HG03060 (cell line): ENCODE measurements at regions not wholly inside any gene's neighbourhood (a gene's known extent, or its start where the extent isn't known, plus 50 kb on each side); places are given as distances from the start of the nearest gene placed in this dataset.
"Not testable (repeated sequence)": the region's sequence is repeated elsewhere in the genome, so short reads cannot be mapped to it uniquely, and the experiment has no call there.

Experiments
- ATAC-seq: cut with Tn5 transposase; IDR thresholded peaks from one replicate; pipeline ENCODE4 v1.9.1; 2021; ENCODE audit warnings: low read depth, moderate number of reproducible peaks; ENCODE audit not compliant: unreplicated experiment

- no peak for ATAC-seq
These were observed 2407.1 kb downstream of the ARAP2 start for GRCh38 chr4:33837043-33837838.

DNA sequence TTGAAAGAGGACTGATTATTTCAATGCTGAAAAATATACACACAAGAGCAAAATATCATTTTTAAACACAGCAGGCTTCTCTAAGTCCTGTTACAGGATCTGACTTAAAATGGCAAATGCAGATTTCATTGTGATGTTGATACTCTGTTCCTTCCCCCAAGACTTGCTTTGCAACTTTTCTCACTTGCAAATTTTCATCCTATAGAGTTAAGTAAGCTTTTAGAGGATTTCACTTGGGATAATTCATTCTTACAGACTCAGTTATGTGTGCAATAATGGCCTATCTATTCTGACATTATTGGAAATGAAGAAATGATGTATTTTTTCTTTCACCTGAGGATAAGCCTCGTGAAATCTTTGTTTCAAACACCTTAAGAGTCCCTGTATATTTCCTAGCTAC, 2403.2 kb downstream of the ARAP2 start:
- ATAC-seq = no peak

GRCh38 chr4:33850371-33850902, 2393.9 kb downstream of the ARAP2 start:
- ATAC-seq = no peak

DNA sequence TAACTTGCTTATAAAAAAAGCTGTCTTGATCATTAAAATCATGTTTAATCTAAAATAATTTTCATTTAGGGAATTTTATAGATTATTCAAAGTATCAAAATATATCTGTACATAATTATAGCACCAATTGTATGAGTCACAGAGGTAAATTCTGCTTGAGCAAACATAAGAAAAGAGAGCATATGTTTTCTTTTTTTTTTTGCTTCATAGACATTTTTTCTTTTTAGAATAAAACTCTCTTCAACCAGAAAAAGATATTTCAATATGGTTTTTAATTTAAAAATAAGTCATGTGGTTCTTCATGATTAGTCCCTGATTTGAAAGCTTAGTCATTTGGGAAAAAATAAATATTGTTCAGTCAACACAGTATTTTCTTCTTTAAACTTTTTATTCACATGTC, 2390.6 kb downstream of the ARAP2 start:
- not testable (repeated sequence) for ATAC-seq

DNA sequence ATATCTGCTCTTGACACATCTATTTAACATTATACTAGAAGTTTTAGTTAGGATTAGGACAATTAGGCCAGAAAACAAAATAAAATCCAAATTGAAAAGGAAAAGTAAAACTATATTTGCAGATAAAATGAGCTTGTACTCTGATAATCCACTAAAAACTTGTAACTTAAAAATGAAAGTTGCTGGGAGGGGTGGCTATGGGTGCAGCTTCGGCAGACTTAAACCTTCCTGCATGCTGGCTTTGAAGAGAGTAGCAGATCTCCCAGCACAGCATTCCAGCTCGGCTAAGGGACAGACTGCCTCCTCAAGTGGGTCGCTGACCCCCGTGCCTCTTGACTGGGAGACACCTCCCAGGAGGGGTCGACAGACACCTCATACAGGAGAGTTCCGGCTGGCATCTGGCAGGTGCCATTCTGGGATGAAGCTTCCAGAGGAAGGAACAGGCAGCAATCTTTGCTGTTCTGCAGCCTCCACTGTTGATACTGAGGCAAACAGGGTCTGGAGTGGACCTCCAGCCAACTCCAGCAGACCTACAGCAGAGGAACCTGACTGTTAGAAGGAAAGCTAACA, 2379.9 kb downstream of the ARAP2 start:
- no peak for ATAC-seq

DNA sequence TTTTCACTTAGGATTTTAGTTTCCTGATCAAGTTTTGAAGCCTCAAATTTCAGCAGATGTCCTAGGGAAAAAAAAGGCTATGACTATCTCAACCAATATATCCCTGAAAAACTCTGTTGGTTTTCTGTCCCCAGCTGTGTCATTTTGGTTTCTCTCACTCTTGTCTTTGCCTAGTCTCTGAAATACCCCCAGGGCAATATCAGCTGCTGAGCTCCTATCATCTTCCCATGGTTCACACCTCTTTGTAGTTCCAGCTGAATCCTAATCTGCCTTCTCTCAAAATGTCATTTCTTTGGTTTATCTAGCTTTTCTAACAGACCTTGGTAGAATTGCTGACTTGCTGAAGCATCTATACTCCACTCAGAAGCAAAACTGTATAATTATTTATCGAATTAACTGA, 2370.5 kb downstream of the ARAP2 start:
- no peak for ATAC-seq

GRCh38 chr4:33878710-33879109, 2365.6 kb downstream of the ARAP2 start:
- ATAC-seq = no peak

DNA sequence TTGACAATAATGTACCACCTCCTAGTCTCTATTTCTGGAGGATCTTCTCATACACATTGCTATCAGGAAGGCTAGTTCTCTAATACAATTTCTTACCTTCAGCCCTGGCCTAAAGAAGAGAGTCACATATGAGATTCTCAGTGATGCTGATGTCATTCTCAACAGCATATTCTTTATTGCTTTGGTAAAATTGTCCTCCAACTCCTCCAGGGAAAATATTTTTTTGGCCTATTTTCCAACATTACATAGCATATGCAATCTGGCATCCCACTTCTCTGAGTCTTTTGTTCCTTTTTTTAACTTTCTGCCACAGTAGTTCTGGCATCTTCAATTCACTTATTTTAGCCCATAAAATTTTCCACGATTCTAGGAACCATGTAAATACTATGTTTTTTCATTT, 2363.1 kb downstream of the ARAP2 start:
- ATAC-seq = no peak

DNA sequence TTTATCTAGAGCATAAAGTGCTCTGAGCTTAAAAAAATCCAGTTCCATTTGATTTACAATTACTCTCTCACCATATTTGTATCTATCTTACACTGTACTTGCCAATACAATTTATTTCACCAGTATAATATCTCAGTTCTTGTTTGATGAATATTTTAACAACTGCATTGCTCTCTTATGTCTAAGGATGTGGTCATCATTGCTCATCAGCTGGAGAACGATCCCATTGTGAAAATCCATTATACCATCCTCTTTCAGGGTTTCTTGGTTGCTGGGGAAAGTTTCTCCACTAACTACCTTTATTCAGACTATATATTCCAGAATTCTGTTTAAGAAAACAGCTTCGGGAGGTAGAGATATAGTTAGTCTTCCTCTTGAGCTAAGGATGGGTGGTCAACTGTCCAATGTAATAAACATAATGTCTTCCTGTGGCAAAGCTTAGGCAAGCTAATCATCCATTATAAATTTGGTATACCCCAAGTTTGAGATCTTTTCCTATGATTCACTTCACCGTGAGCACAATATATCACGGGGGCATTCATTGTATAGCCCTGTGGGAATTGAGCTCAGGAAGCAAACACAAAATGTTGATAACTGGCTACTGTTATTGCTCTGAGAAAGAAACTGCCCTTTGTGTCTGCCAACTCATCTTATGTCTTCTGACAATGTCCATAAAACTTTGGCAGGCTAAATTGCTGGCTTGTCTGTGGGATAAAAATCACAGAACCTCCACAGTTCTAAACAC, 2361.9 kb downstream of the ARAP2 start:
- no peak for ATAC-seq

- ATAC-seq = no peak
These were observed 2361.2 kb downstream of the ARAP2 start for GRCh38 chr4:33883111-33883510.

DNA sequence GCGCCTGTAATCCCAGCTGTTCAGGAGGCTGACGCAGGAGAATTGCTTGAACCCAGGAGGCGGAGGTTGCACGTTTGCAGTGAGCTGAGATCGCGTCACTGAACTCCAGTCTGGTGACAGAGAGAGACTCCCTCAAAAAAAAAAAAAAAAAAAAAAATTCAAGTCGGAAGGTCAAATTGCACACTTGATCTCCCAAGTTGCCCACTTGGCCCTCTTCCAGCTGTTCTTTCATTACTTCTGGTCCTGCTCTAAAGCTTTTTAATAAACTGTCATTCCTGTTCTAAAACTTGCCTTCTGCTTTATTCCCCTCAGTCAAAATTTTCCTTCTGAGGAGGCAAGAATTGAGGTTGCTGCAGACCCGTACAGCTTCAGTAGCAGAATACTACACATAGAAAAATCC, 2358.0 kb downstream of the ARAP2 start:
- no peak for ATAC-seq

GRCh38 chr4:33890841-33891240, 2353.5 kb downstream of the ARAP2 start:
- ATAC-seq = no peak

- ATAC-seq = no peak
These were observed 2332.4 kb downstream of the ARAP2 start for GRCh38 chr4:33911959-33912358.

DNA sequence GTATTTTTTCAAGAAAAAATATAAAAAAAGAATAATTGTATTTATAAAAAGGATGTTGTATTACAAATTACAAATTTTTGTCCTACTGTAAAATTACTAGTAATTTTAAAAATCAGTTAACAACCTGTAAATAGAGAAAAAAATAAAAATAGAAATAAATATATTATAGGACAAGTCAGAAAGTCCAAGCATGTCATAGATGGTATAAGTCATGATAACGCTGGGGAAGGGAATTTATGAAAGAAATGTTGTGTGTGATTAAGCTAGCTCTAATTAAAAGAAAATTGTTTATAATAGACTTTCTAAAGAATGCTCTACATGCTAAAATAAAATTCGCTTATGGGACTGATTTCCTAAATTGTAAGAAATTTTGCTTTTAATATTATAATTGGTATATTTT, 2329.9 kb downstream of the ARAP2 start:
- no peak for ATAC-seq

DNA sequence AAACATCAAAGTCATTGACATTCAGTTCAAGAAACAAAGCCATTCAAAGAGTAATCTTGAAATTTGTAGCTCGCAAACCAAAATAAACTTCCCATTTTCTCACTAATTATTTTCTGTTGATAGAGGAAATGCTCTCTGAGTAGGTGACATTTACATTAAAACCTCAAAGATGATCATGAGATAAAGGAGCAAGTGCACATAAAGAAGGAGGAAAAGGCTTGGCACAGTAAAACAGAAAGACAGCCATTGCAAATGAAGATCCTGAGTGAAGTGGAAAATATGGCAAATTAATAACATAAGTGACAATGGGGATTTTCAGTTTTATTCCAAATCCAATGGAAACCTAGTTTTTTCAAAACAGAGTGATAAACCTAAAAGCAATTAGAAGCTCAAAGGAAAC, 2320.8 kb downstream of the ARAP2 start:
- ATAC-seq = no peak

DNA sequence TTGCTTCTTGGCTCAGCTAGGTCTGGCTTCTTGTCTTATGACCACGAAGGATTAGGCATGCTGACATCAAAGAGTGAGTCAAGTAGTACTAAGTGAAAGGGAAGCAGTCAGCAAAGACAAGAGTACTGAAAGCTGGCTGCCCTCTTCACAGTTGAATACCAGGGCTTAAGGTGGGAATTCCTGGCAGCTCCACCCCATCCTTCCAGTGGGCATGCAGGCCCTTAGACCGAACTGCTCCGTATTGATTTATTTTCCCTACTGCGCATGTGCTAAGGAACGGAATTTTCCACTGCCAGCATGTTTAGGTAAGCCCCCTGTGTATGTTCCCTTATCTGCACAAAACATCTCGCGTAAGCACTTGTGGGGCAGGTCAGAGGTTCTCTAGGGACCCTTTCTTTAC, 2320.1 kb downstream of the ARAP2 start:
- ATAC-seq = no peak

DNA sequence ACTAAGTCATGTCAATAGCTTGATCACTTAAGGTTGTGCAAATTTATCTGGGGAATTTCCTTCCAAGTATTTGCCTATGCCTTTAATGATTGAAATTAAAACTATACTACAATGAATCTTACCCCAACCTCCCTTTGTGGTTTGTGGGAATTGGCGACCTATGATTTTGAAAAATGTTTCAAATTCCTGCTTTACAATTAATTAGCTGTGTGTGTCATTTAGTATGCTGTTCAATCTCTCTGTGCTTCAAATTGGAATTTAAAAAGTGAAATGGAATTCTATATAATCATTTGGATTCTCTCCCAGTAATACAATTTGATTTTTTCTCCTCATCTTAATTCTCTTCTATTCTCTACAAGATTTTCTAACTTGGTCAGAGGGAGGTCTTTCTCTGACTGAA, 2319.5 kb downstream of the ARAP2 start:
- no peak for ATAC-seq

DNA sequence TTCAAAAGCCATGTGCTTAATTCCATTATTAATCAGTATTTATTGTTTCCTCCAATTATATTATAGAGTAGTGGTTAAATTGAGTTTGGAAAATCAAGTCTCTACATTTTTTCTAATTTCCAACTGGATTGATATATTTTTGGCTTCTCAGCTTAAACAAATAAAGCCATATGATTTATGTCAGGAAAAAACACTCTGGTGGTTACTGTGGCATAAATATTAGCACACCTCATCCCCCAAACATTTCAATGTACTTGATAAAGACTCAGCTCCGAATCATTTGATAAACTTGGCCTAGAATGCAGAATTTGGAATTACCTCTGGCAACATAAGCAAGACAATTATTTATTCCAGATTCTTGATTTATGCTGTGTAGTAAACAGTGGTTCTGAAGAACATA, 2313.8 kb downstream of the ARAP2 start:
- no peak for ATAC-seq

DNA sequence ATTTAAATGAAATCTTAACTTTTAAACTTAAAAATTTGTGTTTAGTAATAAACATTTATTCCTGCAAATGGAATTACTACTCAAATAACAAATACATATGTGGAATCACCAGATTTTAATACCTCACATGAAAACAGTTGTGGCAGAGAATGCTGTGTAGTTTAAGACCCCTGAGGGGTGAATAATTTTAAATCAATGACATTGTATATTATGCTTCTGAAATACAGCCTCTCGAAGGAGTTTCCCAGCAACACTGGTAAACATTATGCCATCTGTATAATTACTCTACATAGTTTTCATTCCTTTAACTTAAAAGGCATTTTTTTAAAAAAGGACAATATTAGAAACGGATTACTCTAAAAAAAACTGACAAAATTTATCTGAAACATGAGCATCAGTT, 2313.3 kb downstream of the ARAP2 start:
- ATAC-seq = no peak

DNA sequence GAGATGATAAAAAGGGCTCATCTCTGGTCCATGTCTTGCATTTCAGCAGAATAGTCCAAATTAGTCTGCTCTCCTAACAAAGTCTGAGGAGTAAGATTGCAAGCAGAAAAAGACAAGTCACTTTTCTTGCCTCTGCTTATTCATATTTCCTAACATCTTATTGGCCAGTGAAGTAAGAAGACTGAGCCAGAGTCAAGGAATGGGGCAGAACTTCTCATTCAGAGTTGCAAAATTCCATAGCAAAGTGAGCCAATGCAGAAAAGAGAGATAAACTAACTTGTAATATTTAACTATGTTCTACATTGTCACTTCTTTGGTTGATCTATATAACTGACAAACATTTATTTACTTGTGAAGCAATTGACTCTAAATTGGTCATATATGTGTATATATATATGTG, 2304.0 kb downstream of the ARAP2 start:
- ATAC-seq = no peak

- no peak for ATAC-seq
These were observed 2302.5 kb downstream of the ARAP2 start for GRCh38 chr4:33941854-33942253.
